Omental fat pad (tissue), 3 donors: ENCODE measurements at regions not wholly inside any gene's neighbourhood (a gene's known extent, or its start where the extent isn't known, plus 50 kb on each side); places are given as distances from the start of the nearest gene placed in this dataset.
A peak's percentile ranks its signal among the peaks of the same experiment; 100 is the strongest.

Experiments
- ATAC-seq: fragments of 150-250 bp; one replicate; pipeline ENCODE4 v1.9.1; 2016; ENCODE audit warnings: mild to moderate bottlenecking, moderate library complexity; ENCODE audit not compliant: low FRiP score
- DNase-seq: peaks from one replicate; pipeline ENCODE4 v3.0.0-alpha.2; 2019; ENCODE audit warnings: low spot score
- TF ChIP-seq, protein P1 (sequence below), 3 donors: fragments of 450-650 bp; IDR thresholded peaks; one replicate each; pipeline ENCODE4 v1.5.1; 2016 to 2017; ENCODE audit warnings: antibody characterized with exemption in 3 of 3, mild to moderate bottlenecking in 3 of 3, moderate library complexity in 2 of 3

DNA sequence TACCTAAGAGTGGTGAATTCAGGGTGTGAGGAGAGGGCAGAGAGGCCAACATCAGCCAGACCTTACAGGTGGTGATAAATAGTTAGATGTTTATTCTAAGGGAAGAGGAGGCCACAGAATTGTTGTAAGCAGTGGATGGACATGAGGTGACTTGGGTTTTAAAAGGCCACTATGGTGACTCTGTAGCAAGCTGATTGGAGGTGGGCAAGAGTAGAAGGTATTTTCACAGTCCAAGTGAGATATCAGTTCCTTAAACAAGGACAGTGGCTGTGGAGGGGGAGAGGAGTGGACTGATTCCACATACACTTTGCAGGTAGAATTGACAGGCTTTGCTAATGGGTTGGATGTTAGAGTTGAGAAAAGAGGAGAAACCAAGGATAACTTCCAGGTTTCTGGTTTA is 60.8 kb upstream of the CLDN14 start:
- no peak for ATAC-seq
- TF ChIP-seq, protein P1, sequence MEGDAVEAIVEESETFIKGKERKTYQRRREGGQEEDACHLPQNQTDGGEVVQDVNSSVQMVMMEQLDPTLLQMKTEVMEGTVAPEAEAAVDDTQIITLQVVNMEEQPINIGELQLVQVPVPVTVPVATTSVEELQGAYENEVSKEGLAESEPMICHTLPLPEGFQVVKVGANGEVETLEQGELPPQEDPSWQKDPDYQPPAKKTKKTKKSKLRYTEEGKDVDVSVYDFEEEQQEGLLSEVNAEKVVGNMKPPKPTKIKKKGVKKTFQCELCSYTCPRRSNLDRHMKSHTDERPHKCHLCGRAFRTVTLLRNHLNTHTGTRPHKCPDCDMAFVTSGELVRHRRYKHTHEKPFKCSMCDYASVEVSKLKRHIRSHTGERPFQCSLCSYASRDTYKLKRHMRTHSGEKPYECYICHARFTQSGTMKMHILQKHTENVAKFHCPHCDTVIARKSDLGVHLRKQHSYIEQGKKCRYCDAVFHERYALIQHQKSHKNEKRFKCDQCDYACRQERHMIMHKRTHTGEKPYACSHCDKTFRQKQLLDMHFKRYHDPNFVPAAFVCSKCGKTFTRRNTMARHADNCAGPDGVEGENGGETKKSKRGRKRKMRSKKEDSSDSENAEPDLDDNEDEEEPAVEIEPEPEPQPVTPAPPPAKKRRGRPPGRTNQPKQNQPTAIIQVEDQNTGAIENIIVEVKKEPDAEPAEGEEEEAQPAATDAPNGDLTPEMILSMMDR (IDR thresholded peaks at IDR 0.05) = no peak
- no peak for DNase-seq

DNA sequence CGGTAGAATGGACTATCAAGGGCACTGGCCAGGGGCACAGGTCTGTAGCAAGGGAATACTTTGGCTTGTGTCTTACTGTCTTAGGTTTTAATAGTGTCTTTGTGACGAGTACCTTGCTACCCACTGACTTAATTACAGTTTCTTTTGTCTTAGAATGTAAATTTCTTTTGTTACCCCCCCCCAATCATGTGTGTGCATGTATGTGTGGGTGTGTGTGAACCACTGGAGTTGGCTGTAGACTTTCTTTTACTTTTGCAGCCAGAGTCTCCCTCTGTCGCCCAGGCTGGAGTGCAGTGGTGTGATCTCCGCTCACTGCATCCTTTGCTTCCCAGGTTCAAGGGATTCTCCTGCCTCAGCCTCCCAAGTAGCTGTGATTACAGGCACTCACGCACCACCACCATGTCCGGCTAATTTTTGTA is 61.8 kb upstream of the CLDN14 start:
- DNase-seq (no peak), ATAC-seq (no peak)

DNA sequence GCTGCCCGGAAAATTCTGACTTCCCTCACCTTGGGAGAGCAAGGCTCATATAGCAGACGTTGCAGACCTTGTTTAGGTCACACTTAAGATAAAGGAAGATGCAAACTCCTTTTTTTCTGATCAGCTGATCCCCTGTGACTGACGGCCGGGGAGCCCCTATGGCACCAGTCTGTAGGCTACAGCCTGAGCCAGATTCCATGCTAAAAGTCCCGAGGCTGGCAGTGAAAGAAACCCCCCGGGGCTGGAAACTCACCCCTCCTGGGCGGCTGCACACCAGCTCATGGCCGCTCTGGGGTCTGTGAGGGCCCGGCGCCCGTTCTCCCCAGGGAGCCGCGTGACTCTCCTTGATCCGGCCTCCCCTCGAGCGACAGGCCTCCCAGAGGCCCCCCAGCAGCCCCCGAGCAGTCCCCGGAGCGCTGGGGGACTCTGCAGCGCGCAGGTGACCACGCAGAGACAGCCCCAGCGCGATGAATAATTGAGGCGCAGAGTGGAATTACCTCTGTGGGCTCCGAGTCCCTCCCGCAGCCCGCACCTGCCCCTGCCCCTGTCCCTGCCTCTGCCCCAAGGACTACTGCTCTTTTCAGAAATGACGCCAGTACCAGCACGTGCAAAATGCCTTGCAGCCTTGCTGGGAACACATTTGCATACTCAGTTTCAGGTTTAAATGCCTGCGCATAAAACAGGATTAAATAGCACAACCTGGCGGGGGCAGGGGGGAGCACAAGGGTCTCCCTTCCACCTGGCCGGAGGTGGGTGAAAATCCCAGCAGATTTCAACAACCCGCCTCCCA is 62.6 kb upstream of the CLDN14 start:
- DNase-seq = no peak
- ATAC-seq = no peak
- TF ChIP-seq, protein P1 (IDR thresholded peaks at IDR 0.05) = no peak

More for the DNA sequence above, 61.8 kb upstream of the CLDN14 start:
- TF ChIP-seq, protein P1 (IDR thresholded peaks at IDR 0.05) = no peak

DNA sequence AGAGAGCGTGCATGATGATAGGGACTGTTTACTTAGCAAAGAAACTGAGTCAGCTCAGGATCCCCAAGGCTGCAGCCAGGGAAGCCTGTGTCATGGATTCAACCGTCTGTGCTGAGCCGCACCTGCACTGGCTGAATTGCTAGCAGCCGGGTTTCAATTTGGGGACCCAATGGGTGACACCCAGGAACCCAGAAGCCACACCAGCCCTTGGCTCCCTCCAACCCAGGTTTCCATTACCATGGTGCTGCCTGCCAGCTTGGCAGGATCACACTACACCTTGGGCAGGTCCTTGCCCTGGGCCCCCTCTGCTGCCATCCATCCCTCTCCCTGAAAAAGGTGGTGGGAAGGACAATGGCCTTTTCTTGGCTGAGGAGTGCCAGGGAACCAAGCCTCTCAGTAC is 64.0 kb upstream of the CLDN14 start:
- DNase-seq = no peak
- TF ChIP-seq, protein P1 (IDR thresholded peaks at IDR 0.05) = no peak
- no peak for ATAC-seq

DNA sequence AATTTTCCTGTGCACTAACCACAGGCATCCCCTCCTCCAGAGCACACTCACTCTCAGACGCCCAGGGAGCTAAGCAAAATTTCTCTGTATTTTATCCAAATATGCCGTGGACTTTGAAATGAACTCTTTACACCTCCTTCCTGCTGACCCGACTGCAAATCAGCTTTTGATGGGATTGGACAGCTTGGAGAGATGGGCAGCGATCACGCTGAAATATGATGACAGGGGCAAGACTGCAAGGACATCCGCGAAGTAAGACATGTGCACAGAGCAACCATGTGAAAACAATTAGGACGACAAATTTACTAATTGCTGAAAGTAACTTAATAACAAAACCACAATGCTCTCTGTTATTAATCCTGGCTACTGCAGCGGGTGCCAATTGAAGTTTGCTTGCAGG is 64.6 kb upstream of the CLDN14 start:
- ATAC-seq (no peak), DNase-seq (no peak)
- TF ChIP-seq, protein P1 (IDR thresholded peaks at IDR 0.05) = no peak

DNA sequence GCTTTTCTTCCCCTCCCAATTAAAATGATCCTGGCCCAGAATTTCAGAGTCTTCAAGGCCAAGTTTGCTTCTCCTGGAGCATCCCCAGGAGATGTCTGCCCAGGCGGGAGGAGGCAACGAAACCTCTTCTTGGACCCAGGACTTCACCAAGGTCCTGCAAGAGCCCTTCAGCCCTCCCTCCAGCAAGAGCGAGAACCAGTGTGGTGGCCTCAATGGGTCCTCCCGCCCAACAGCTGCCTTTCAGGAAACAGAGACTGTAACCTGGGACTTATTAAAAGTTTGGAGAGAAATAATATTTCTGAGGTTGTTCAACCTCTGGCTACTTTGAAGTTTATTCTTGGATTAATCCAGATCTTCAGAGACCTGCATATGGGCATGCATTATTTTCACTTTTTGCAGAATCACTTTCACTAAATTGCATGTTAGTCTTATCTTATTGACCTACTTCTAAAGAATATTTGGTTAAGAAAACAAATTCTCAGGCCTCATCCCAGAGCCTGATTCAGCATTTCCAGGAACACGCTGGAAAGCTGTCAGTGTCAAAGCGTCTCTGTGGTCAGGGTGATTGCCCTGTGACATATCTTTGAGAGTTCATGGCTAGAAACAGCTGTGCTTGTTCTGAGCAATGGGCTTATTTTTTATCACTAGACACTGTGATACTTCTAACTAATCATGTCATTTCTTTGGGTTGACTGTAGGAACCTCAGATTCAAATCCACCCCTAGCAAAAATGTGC is 66.0 kb upstream of the CLDN14 start:
- DNase-seq (no peak), ATAC-seq (peak; percentile 52)
- TF ChIP-seq, protein P1 (IDR thresholded peaks at IDR 0.05) = no peak
